ENCODE measurements at regions not wholly inside any gene's neighbourhood (a gene's known extent, or its start where the extent isn't known, plus 50 kb on each side); places are given as distances from the start of the nearest gene placed in this dataset.

DNA sequence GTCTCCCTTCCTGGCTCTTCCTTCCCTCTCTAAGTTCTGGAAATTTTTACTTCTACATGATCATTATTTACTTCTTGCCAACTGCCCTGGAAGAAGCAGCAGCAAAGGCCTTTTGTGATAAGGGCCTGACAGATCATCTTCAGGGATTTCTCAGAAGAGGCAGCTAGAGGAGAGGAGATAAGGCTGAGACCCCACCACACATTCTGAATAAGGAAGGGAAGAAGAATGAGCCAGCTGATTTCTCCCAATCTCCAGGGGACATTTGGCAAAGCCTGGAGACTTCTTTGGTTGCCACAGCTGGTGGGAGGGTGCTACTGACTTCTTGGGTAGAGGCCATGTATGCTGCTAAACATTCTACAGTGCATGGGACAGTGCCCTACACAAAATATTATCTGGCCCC lies 122.4 kb upstream of the OR9Q1 start:
- TF ChIP-seq, protein P1, sequence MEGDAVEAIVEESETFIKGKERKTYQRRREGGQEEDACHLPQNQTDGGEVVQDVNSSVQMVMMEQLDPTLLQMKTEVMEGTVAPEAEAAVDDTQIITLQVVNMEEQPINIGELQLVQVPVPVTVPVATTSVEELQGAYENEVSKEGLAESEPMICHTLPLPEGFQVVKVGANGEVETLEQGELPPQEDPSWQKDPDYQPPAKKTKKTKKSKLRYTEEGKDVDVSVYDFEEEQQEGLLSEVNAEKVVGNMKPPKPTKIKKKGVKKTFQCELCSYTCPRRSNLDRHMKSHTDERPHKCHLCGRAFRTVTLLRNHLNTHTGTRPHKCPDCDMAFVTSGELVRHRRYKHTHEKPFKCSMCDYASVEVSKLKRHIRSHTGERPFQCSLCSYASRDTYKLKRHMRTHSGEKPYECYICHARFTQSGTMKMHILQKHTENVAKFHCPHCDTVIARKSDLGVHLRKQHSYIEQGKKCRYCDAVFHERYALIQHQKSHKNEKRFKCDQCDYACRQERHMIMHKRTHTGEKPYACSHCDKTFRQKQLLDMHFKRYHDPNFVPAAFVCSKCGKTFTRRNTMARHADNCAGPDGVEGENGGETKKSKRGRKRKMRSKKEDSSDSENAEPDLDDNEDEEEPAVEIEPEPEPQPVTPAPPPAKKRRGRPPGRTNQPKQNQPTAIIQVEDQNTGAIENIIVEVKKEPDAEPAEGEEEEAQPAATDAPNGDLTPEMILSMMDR (conservative IDR thresholded peaks at IDR 0.05): no peak
- no peak for TF ChIP-seq ZFX (IDR thresholded peaks at IDR 0.05)

Measured in C4-2B (cell line).